Suprapubic skin (tissue), 4 donors: ENCODE measurements at regions not wholly inside any gene's neighbourhood (a gene's known extent, or its start where the extent isn't known, plus 50 kb on each side); places are given as distances from the start of the nearest gene placed in this dataset.

Source experiments
- DNase-seq, 2 donors: peaks; one replicate each; pipeline ENCODE4 v3.0.0-alpha.2; 2019; ENCODE audit warnings: low spot score in 2 of 2
- H3K27ac ChIP-seq: fragments of 200-600 bp; sonication (generic); one replicate; pipeline ENCODE4 v1.5.1; 2019
- H3K27me3 ChIP-seq: fragments of 200-600 bp; sonication (generic); one replicate; pipeline ENCODE4 v1.5.1; 2019
- H3K36me3 ChIP-seq: fragments of 200-600 bp; sonication (generic); one replicate; pipeline ENCODE4 v1.5.1; 2019
- H3K4me1 ChIP-seq: fragments of 200-600 bp; sonication (generic); one replicate; pipeline ENCODE4 v1.5.1; 2019
- H3K4me3 ChIP-seq: fragments of 200-600 bp; sonication (generic); one replicate; pipeline ENCODE4 v1.5.1; 2019; ENCODE audit warnings: mild to moderate bottlenecking
- H3K9me3 ChIP-seq: fragments of 200-600 bp; sonication (generic); one replicate; pipeline ENCODE4 v1.5.1; 2019
- CTCF ChIP-seq, 2 donors: fragments of 200-600 bp in 1 of 2; fragments of 450-650 bp in 1 of 2; sonication (generic) in 1 of 2; IDR thresholded peaks; one replicate each; pipeline ENCODE4 v1.5.1; 2016 to 2019; ENCODE audit warnings: antibody characterized with exemption in 2 of 2, mild to moderate bottlenecking in 1 of 2, moderate library complexity in 1 of 2
- EP300 ChIP-seq: sonication (generic); formaldehyde crosslinking; IDR thresholded peaks from one replicate; pipeline ENCODE4 v1.6.1; 2017; ENCODE audit warnings: antibody characterized with exemption
- POLR2A ChIP-seq, 2 donors: fragments of 450-650 bp; IDR thresholded peaks; one replicate each; pipeline ENCODE4 v1.6.1; 2017; ENCODE audit warnings: antibody characterized with exemption in 2 of 2, mild to moderate bottlenecking in 2 of 2, moderate library complexity in 2 of 2
- POLR2AphosphoS5 ChIP-seq, 3 donors: sonication (generic); formaldehyde crosslinking; IDR thresholded peaks; one replicate each; pipeline ENCODE4 v1.6.1; 2017; ENCODE audit warnings: antibody characterized with exemption in 3 of 3
- WGBS: methylation state at CpG from one replicate; pipeline ENCODE4 v1.1.5; 2018; 5-methylcytosine and 5-hydroxymethylcytosine counted together

- Histone ChIP-seq H3K27ac (no peak overlapping the region), H3K27me3 (no peaks in the 10 kb centered on the region), H3K4me1 (peaks cover 8% of the 10 kb centered on the region), H3K9me3 (no peaks in the 10 kb centered on the region), H3K36me3 (no peaks in the 10 kb centered on the region), H3K4me3 (no peak overlapping the region)
- DNase-seq, result no peak
- TF ChIP-seq CTCF (IDR thresholded peaks at IDR 0.05), result no peak
- TF ChIP-seq POLR2A (IDR thresholded peaks at IDR 0.05), result no peak
- TF ChIP-seq POLR2AphosphoS5 (IDR thresholded peaks at IDR 0.05), result no peak
- TF ChIP-seq EP300, result no peak
These were observed 464.5 kb downstream of the MMUT start for GRCh38 chr6:48998574-48998973.

GRCh38 chr6:48996461-48997119, 466.5 kb downstream of the MMUT start:
- no peak for TF ChIP-seq CTCF (IDR thresholded peaks at IDR 0.05)
- no peak for TF ChIP-seq POLR2AphosphoS5 (IDR thresholded peaks at IDR 0.05)
- no peak for TF ChIP-seq EP300
- 61% methylated on average over 6 of the region's 6 CpGs for WGBS
- no peaks in the 10 kb centered on the region for H3K36me3 ChIP-seq

GRCh38 chr6:48994811-48995210, 468.2 kb downstream of the MMUT start:
- Histone ChIP-seq H3K27me3 (no peaks in the 10 kb centered on the region), H3K27ac (no peak overlapping the region), H3K4me3 (no peak overlapping the region), H3K36me3 (no peaks in the 10 kb centered on the region), H3K9me3 (no peaks in the 10 kb centered on the region), H3K4me1 (no peaks in the 10 kb centered on the region)
- TF ChIP-seq POLR2A (IDR thresholded peaks at IDR 0.05), result no peak
- TF ChIP-seq EP300, result no peak
- TF ChIP-seq POLR2AphosphoS5 (IDR thresholded peaks at IDR 0.05), result no peak
- TF ChIP-seq CTCF (IDR thresholded peaks at IDR 0.05), result no peak
- 59% methylated on average over 2 of the region's 2 CpGs for WGBS
- no peak for DNase-seq

More at GRCh38 chr6:48996461-48997119, 466.5 kb downstream of the MMUT start:
- Histone ChIP-seq H3K4me3 (no peak overlapping the region), H3K4me1 (peaks cover 3% of the 10 kb centered on the region), H3K27me3 (no peaks in the 10 kb centered on the region), H3K27ac (no peak overlapping the region), H3K9me3 (no peaks in the 10 kb centered on the region)
- DNase-seq, result no peak

GRCh38 chr6:48990739-48991138, 472.3 kb downstream of the MMUT start:
- Histone ChIP-seq H3K27ac (no peak overlapping the region), H3K4me3 (no peak overlapping the region), H3K36me3 (no peaks in the 10 kb centered on the region), H3K9me3 (no peaks in the 10 kb centered on the region), H3K4me1 (no peaks in the 10 kb centered on the region), H3K27me3 (no peaks in the 10 kb centered on the region)
- 94% methylated on average over 5 of the region's 5 CpGs for WGBS
- no peak for DNase-seq
- TF ChIP-seq CTCF (IDR thresholded peaks at IDR 0.05) (no peak), EP300 (no peak), POLR2A (IDR thresholded peaks at IDR 0.05) (no peak), POLR2AphosphoS5 (IDR thresholded peaks at IDR 0.05) (no peak)

- WGBS, result 88% methylated on average over 4 of the region's 4 CpGs
- H3K4me1 ChIP-seq, result no peaks in the 10 kb centered on the region
- H3K9me3 ChIP-seq, result no peaks in the 10 kb centered on the region
- no peak overlapping the region for H3K27ac ChIP-seq
- H3K36me3 ChIP-seq, result no peaks in the 10 kb centered on the region
- no peak for DNase-seq
- TF ChIP-seq POLR2AphosphoS5 (IDR thresholded peaks at IDR 0.05), result no peak
- TF ChIP-seq EP300, result no peak
- TF ChIP-seq POLR2A (IDR thresholded peaks at IDR 0.05), result no peak
- no peak for TF ChIP-seq CTCF (IDR thresholded peaks at IDR 0.05)
- no peak overlapping the region for H3K4me3 ChIP-seq
- H3K27me3 ChIP-seq, result no peaks in the 10 kb centered on the region
These were observed 476.2 kb downstream of the MMUT start for GRCh38 chr6:48986845-48987244.
